AG09309 (cell line): ENCODE measurements at regions not wholly inside any gene's neighbourhood (a gene's known extent, or its start where the extent isn't known, plus 50 kb on each side); places are given as distances from the start of the nearest gene placed in this dataset.

Experiments used
- DNase-seq: peaks from one replicate; pipeline ENCODE4 v3.0.0-alpha.2; 2010; ENCODE audit warnings: low read depth
- H3K4me3 ChIP-seq: 2 replicates; pipeline ENCODE4 v1.5.1; 2011; ENCODE audit warnings: mild to moderate bottlenecking, low read depth, low read length, moderate library complexity; ENCODE audit not compliant: control insufficient read depth
- CTCF ChIP-seq: IDR thresholded peaks from 2 replicates; pipeline ENCODE4 v1.5.1; 2011; ENCODE audit warnings: mild to moderate bottlenecking, low read depth, low read length, inconsistent platforms; ENCODE audit not compliant: insufficient read depth, control insufficient read depth; ENCODE audit errors: missing control alignments

- TF ChIP-seq CTCF: no peak
- DNase-seq: no peak
- no peak overlapping the region for H3K4me3 ChIP-seq
Observed at GRCh38 chr13:63092456-63092855, 1676.8 kb upstream of the PCDH20 start.

GRCh38 chr13:63090524-63090923 lies 1674.9 kb upstream of the PCDH20 start:
- no peak for TF ChIP-seq CTCF
- no peak for DNase-seq
- no peak overlapping the region for H3K4me3 ChIP-seq

GRCh38 chr13:63088226-63088625 lies 1672.6 kb upstream of the PCDH20 start:
- TF ChIP-seq CTCF: no peak
- H3K4me3 ChIP-seq: no peak overlapping the region
- DNase-seq: no peak

GRCh38 chr13:63086286-63086685 lies 1670.6 kb upstream of the PCDH20 start:
- DNase-seq: no peak
- H3K4me3 ChIP-seq: no peak overlapping the region
- no peak for TF ChIP-seq CTCF

GRCh38 chr13:63085851-63086250 lies 1670.2 kb upstream of the PCDH20 start:
- H3K4me3 ChIP-seq: no peak overlapping the region
- TF ChIP-seq CTCF: no peak
- no peak for DNase-seq

GRCh38 chr13:63081400-63082014 lies 1665.9 kb upstream of the PCDH20 start:
- no peak overlapping the region for H3K4me3 ChIP-seq
- no peak for DNase-seq

More at GRCh38 chr13:63081400-63082014, 1665.9 kb upstream of the PCDH20 start:
- TF ChIP-seq CTCF: no peak
